Activated naive CD8-positive, alpha-beta T cell treated with anti-CD3 and anti-CD28 coated beads, Interleukin-2, amount 10 ng/mL, durations not matched to agents 7 days and 5 days (primary cell): ENCODE measurements at regions not wholly inside any gene's neighbourhood (a gene's known extent, or its start where the extent isn't known, plus 50 kb on each side); places are given as distances from the start of the nearest gene placed in this dataset.

ENCODE experiments used
- ATAC-seq: fragments of 150-1000 bp; cut with Tn5 transposase; one replicate; pipeline ENCODE4 v1.10.0; 2021; ENCODE audit warnings: low read depth, moderate library complexity
- POLR2A ChIA-PET: fragments of 350-600 bp; sonication (Branson Sonifier 250); formaldehyde crosslinking; loops from one replicate; lab custom pipeline; 2021; ENCODE audit warnings: antibody characterized with exemption; lab: Charles Lee
- DNase-seq: peaks from one replicate; pipeline ENCODE4 v3.0.0; 2021
- H3K27ac Mint-ChIP-seq: one replicate; pipeline ENCODE4 v1.8.0; 2022; ENCODE audit warnings: mild to moderate bottlenecking, mixed read lengths
- H3K27me3 Mint-ChIP-seq: one replicate; pipeline ENCODE4 v1.8.0; 2022; ENCODE audit warnings: mild to moderate bottlenecking, moderate library complexity, mixed read lengths
- H3K36me3 Mint-ChIP-seq: one replicate; pipeline ENCODE4 v1.8.0; 2021; ENCODE audit warnings: mild to moderate bottlenecking, mixed read lengths
- H3K4me1 Mint-ChIP-seq: one replicate; pipeline ENCODE4 v1.8.0; 2021; ENCODE audit warnings: mixed read lengths
- H3K4me3 Mint-ChIP-seq: one replicate; pipeline ENCODE4 v1.8.0; 2022; ENCODE audit warnings: mild to moderate bottlenecking, moderate library complexity, mixed read lengths
- H3K9me3 Mint-ChIP-seq: one replicate; pipeline ENCODE4 v1.8.0; 2021; ENCODE audit warnings: mixed read lengths

GRCh38 chr13:73684750-73685149, 449.5 kb downstream of the KLF12 start:
- Mint-ChIP-seq H3K27ac (no peak overlapping the region), H3K4me1 (peaks cover 7% of the 10 kb centered on the region), H3K4me3 (no peak overlapping the region), H3K27me3 (no peaks in the 10 kb centered on the region), H3K36me3 (peaks cover 21% of the 10 kb centered on the region), H3K9me3 (no peaks in the 10 kb centered on the region)
- POLR2A ChIA-PET, result no interaction called here
- ATAC-seq (no peak), DNase-seq (no peak)

- H3K9me3 Mint-ChIP-seq, result no peaks in the 10 kb centered on the region
- POLR2A ChIA-PET, result no interaction called here
- ATAC-seq (no peak), DNase-seq (no peak)
- H3K4me1 Mint-ChIP-seq, result peaks cover 7% of the 10 kb centered on the region
- H3K27ac Mint-ChIP-seq, result no peak overlapping the region
- no peaks in the 10 kb centered on the region for H3K27me3 Mint-ChIP-seq
- no peak overlapping the region for H3K4me3 Mint-ChIP-seq
- peaks cover 19% of the 10 kb centered on the region for H3K36me3 Mint-ChIP-seq
Observed at GRCh38 chr13:73684286-73684685, 449.9 kb downstream of the KLF12 start.

GRCh38 chr13:73683746-73684145, 450.5 kb downstream of the KLF12 start:
- H3K27me3 Mint-ChIP-seq, result no peaks in the 10 kb centered on the region
- no peak for DNase-seq
- no peak for ATAC-seq
- no peaks in the 10 kb centered on the region for H3K9me3 Mint-ChIP-seq
- H3K4me1 Mint-ChIP-seq, result peaks cover 7% of the 10 kb centered on the region
- peaks cover 16% of the 10 kb centered on the region for H3K36me3 Mint-ChIP-seq
- no peak overlapping the region for H3K4me3 Mint-ChIP-seq
- POLR2A ChIA-PET, result no interaction called here
- no peak overlapping the region for H3K27ac Mint-ChIP-seq

- DNase-seq (no peak), ATAC-seq (no peak)
- POLR2A ChIA-PET, result no interaction called here
- Mint-ChIP-seq H3K9me3 (no peaks in the 10 kb centered on the region), H3K36me3 (peaks cover 11% of the 10 kb centered on the region), H3K27ac (no peak overlapping the region), H3K27me3 (no peaks in the 10 kb centered on the region), H3K4me3 (no peak overlapping the region), H3K4me1 (peaks cover 2% of the 10 kb centered on the region)
Observed at GRCh38 chr13:73681779-73682178, 452.4 kb downstream of the KLF12 start.

- Mint-ChIP-seq H3K27ac (no peak overlapping the region), H3K27me3 (no peaks in the 10 kb centered on the region), H3K36me3 (peaks cover 11% of the 10 kb centered on the region), H3K4me3 (no peak overlapping the region), H3K9me3 (no peaks in the 10 kb centered on the region), H3K4me1 (peaks cover 5% of the 10 kb centered on the region)
- ATAC-seq (no peak), DNase-seq (no peak)
- POLR2A ChIA-PET, result no interaction called here
Observed at GRCh38 chr13:73681015-73681414, 453.2 kb downstream of the KLF12 start.

GRCh38 chr13:73677048-73677601, 457.1 kb downstream of the KLF12 start:
- POLR2A ChIA-PET, result no interaction called here
- Mint-ChIP-seq H3K27ac (no peak overlapping the region), H3K9me3 (no peaks in the 10 kb centered on the region), H3K27me3 (no peaks in the 10 kb centered on the region), H3K36me3 (peaks cover 3% of the 10 kb centered on the region), H3K4me3 (no peak overlapping the region), H3K4me1 (peaks cover 3% of the 10 kb centered on the region)
- no peak for DNase-seq
- no peak for ATAC-seq

- peaks cover 3% of the 10 kb centered on the region for H3K4me1 Mint-ChIP-seq
- no peak for ATAC-seq
- H3K27me3 Mint-ChIP-seq, result no peaks in the 10 kb centered on the region
- POLR2A ChIA-PET, result no interaction called here
- DNase-seq, result no peak
- no peak overlapping the region for H3K27ac Mint-ChIP-seq
- no peaks in the 10 kb centered on the region for H3K9me3 Mint-ChIP-seq
- H3K4me3 Mint-ChIP-seq, result no peak overlapping the region
- H3K36me3 Mint-ChIP-seq, result peaks cover 2% of the 10 kb centered on the region
Observed at GRCh38 chr13:73676550-73677047, 457.6 kb downstream of the KLF12 start.

- ATAC-seq, result no peak
- H3K27ac Mint-ChIP-seq, result no peak overlapping the region
- no peak for DNase-seq
- POLR2A ChIA-PET, result no interaction called here
- H3K9me3 Mint-ChIP-seq, result peaks cover 3% of the 10 kb centered on the region
- peaks cover 2% of the 10 kb centered on the region for H3K36me3 Mint-ChIP-seq
- H3K4me3 Mint-ChIP-seq, result no peak overlapping the region
- H3K27me3 Mint-ChIP-seq, result no peaks in the 10 kb centered on the region
- peaks cover 3% of the 10 kb centered on the region for H3K4me1 Mint-ChIP-seq
Observed at GRCh38 chr13:73675821-73676220, 458.4 kb downstream of the KLF12 start.

- ATAC-seq (no peak), DNase-seq (no peak)
- Mint-ChIP-seq H3K36me3 (peaks cover 2% of the 10 kb centered on the region), H3K4me3 (no peak overlapping the region), H3K27ac (no peak overlapping the region), H3K9me3 (peaks cover 3% of the 10 kb centered on the region), H3K4me1 (peaks cover 3% of the 10 kb centered on the region), H3K27me3 (no peaks in the 10 kb centered on the region)
- POLR2A ChIA-PET, result no interaction called here
Observed at GRCh38 chr13:73674570-73674969, 459.6 kb downstream of the KLF12 start.

- Mint-ChIP-seq H3K4me3 (no peak overlapping the region), H3K36me3 (peaks cover 2% of the 10 kb centered on the region), H3K9me3 (peaks cover 4% of the 10 kb centered on the region), H3K4me1 (peaks cover 3% of the 10 kb centered on the region), H3K27me3 (no peaks in the 10 kb centered on the region), H3K27ac (no peak overlapping the region)
- no peak for DNase-seq
- POLR2A ChIA-PET, result no interaction called here
- ATAC-seq, result no peak
Observed at GRCh38 chr13:73673931-73674330, 460.3 kb downstream of the KLF12 start.

- H3K27ac Mint-ChIP-seq, result no peak overlapping the region
- H3K9me3 Mint-ChIP-seq, result peaks cover 4% of the 10 kb centered on the region
- H3K36me3 Mint-ChIP-seq, result peaks cover 2% of the 10 kb centered on the region
- DNase-seq, result no peak
- POLR2A ChIA-PET, result no interaction called here
- ATAC-seq, result no peak
- peaks cover 3% of the 10 kb centered on the region for H3K4me1 Mint-ChIP-seq
- H3K27me3 Mint-ChIP-seq, result peaks cover 2% of the 10 kb centered on the region
- no peak overlapping the region for H3K4me3 Mint-ChIP-seq
Observed at GRCh38 chr13:73672492-73672891, 461.7 kb downstream of the KLF12 start.

- POLR2A ChIA-PET, result interaction anchor here (0.6 kb wide), 1 partner anchor 641 kb away, joined by 4 read pairs; no protein-coding TSS in a partner anchor
- DNase-seq (no peak), ATAC-seq (no peak)
- Mint-ChIP-seq H3K36me3 (peaks cover 2% of the 10 kb centered on the region), H3K27me3 (peaks cover 3% of the 10 kb centered on the region), H3K27ac (no peak overlapping the region), H3K4me3 (no peak overlapping the region), H3K9me3 (peaks cover 4% of the 10 kb centered on the region), H3K4me1 (peaks cover 3% of the 10 kb centered on the region)
Observed at GRCh38 chr13:73671732-73672131, 462.5 kb downstream of the KLF12 start.

- Mint-ChIP-seq H3K36me3 (peaks cover 2% of the 10 kb centered on the region), H3K9me3 (peaks cover 4% of the 10 kb centered on the region), H3K27me3 (peaks cover 3% of the 10 kb centered on the region), H3K4me1 (peaks cover under 1% of the 10 kb centered on the region), H3K4me3 (no peak overlapping the region), H3K27ac (no peak overlapping the region)
- no peak for ATAC-seq
- POLR2A ChIA-PET, result no interaction called here
- DNase-seq, result no peak
Observed at GRCh38 chr13:73671011-73671410, 463.2 kb downstream of the KLF12 start.

GRCh38 chr13:73667756-73668155, 466.4 kb downstream of the KLF12 start:
- no peak overlapping the region for H3K27ac Mint-ChIP-seq
- peaks cover 2% of the 10 kb centered on the region for H3K36me3 Mint-ChIP-seq
- H3K27me3 Mint-ChIP-seq, result peaks cover 3% of the 10 kb centered on the region

More at GRCh38 chr13:73667756-73668155, 466.4 kb downstream of the KLF12 start:
- peaks cover 4% of the 10 kb centered on the region for H3K9me3 Mint-ChIP-seq
- no peaks in the 10 kb centered on the region for H3K4me1 Mint-ChIP-seq
- ATAC-seq (no peak), DNase-seq (no peak)
- POLR2A ChIA-PET, result no interaction called here
- H3K4me3 Mint-ChIP-seq, result no peak overlapping the region
